IMR-90 (cell line): ENCODE measurements at regions not wholly inside any gene's neighbourhood (a gene's known extent, or its start where the extent isn't known, plus 50 kb on each side); places are given as distances from the start of the nearest gene placed in this dataset.

Experiments
- ATAC-seq: fragments of 200-7000 bp; cut with Tn5 transposase; 2 replicates; pipeline ENCODE4 v1.9.1; 2020; ENCODE audit warnings: low read depth, mild to moderate bottlenecking, moderate library complexity
- BruUV-seq: library from RNA; stranded (reverse); fragments of 400-500 nt; replicated peaks from 2 replicates; lab custom pipeline; 2021; lab: Mats Ljungman, UMichigan
- CTCF ChIA-PET: fragments of 300-600 bp; formaldehyde crosslinking; extraction: SDS; loops from one replicate; lab custom pipeline; 2021; ENCODE audit warnings: antibody characterized with exemption; lab: Yijun Ruan, JAX
- POLR2A ChIA-PET: fragments of 300-600 bp; sonication (Branson Sonifier 250); formaldehyde crosslinking; loops from one replicate; lab custom pipeline; 2022; ENCODE audit warnings: antibody characterized with exemption; ENCODE audit not compliant: unreplicated experiment; lab: Charles Lee
- DNase-seq: peaks from one replicate; pipeline ENCODE4 v3.0.0; 2013
- H2AFZ ChIP-seq: replicated peaks from 2 replicates; pipeline ENCODE3; 2013; ENCODE audit warnings: low read length, mild to moderate bottlenecking; ENCODE audit not compliant: poor library complexity
- H2AK5ac ChIP-seq: 2 replicates; pipeline ENCODE4 v1.6.1; 2013; ENCODE audit warnings: low read depth, low read length, inconsistent platforms
- H2AK9ac ChIP-seq: replicated peaks from 2 replicates; pipeline ENCODE3; 2013; ENCODE audit warnings: mild to moderate bottlenecking, low read depth, low read length, moderate library complexity; ENCODE audit not compliant: poor library complexity
- H2BK120ac ChIP-seq: 2 replicates; pipeline ENCODE4 v1.6.1; 2013; ENCODE audit warnings: low read depth, low read length, inconsistent platforms
- H2BK15ac ChIP-seq: 3 replicates; pipeline ENCODE4 v1.6.1; 2013; ENCODE audit warnings: low read depth, low read length, inconsistent platforms
- H2BK20ac ChIP-seq: 2 replicates; pipeline ENCODE4 v1.6.1; 2013; ENCODE audit warnings: low read depth, mild to moderate bottlenecking, inconsistent platforms, low read length, moderate library complexity
- H2BK5ac ChIP-seq: 2 replicates; pipeline ENCODE4 v1.6.1; 2013; ENCODE audit warnings: mild to moderate bottlenecking, low read depth, low read length, inconsistent platforms; ENCODE audit not compliant: poor library complexity, severe bottlenecking
- H3K14ac ChIP-seq: replicated peaks from 2 replicates; pipeline ENCODE4 v1.6.1; 2013; ENCODE audit warnings: low read depth, low read length, inconsistent platforms
- H3K18ac ChIP-seq: 2 replicates; pipeline ENCODE4 v1.6.1; 2013; ENCODE audit warnings: low read depth, low read length, control low read depth
- H3K23ac ChIP-seq: 2 replicates; pipeline ENCODE4 v1.6.1; 2013; ENCODE audit warnings: low read depth, low read length, inconsistent platforms
- H3K27ac ChIP-seq: 2 replicates; pipeline ENCODE4 v1.5.1; 2013; ENCODE audit warnings: mild to moderate bottlenecking, control low read depth, low read length; ENCODE audit not compliant: insufficient read depth
- H3K27me3 ChIP-seq: 2 replicates; pipeline ENCODE4 v1.6.1; 2013; ENCODE audit warnings: low read length; ENCODE audit not compliant: control insufficient read depth, insufficient read depth
- H3K36me3 ChIP-seq: 2 replicates; pipeline ENCODE4 v1.6.1; 2013; ENCODE audit warnings: low read length, mixed read lengths; ENCODE audit not compliant: control insufficient read depth, insufficient read depth
- H3K4ac ChIP-seq: 2 replicates; pipeline ENCODE4 v1.6.1; 2013; ENCODE audit warnings: low read depth, low read length, inconsistent platforms
- H3K4me1 ChIP-seq: 2 replicates; pipeline ENCODE4 v1.6.1; 2013; ENCODE audit warnings: low read length, mixed read lengths; ENCODE audit not compliant: control insufficient read depth, insufficient read depth
- H3K4me2 ChIP-seq: 2 replicates; pipeline ENCODE4 v1.6.1; 2013; ENCODE audit warnings: low read depth, mild to moderate bottlenecking, control low read depth, low read length, moderate library complexity
- H3K4me3 ChIP-seq: 2 replicates; pipeline ENCODE4 v1.5.1; 2013; ENCODE audit warnings: low read depth, mild to moderate bottlenecking, control low read depth, low read length, moderate library complexity; ENCODE audit not compliant: insufficient read depth
- H3K56ac ChIP-seq: 2 replicates; pipeline ENCODE4 v1.6.1; 2013; ENCODE audit warnings: low read length, inconsistent platforms; ENCODE audit not compliant: insufficient read depth; ENCODE audit errors: extremely low read depth
- H3K79me1 ChIP-seq, 2 experiments: 2 replicates each; pipeline ENCODE4 v1.6.1; 2013; ENCODE audit warnings: low read length in 2 of 2, inconsistent platforms in 1 of 2, low read depth in 1 of 2
- H3K9ac ChIP-seq: 2 replicates; pipeline ENCODE4 v1.6.1; 2013; ENCODE audit warnings: low read depth, low read length, control low read depth
- H3K9me1 ChIP-seq: 2 replicates; pipeline ENCODE4 v1.6.1; 2013; ENCODE audit warnings: low read length, inconsistent platforms; ENCODE audit not compliant: insufficient read depth
- H3K9me3 ChIP-seq: 2 replicates; pipeline ENCODE4 v1.6.1; 2013; ENCODE audit warnings: low read length; ENCODE audit not compliant: control insufficient read depth, insufficient read depth
- H4K20me1 ChIP-seq: 2 replicates; pipeline ENCODE4 v1.6.1; 2013; ENCODE audit warnings: low read length, inconsistent platforms; ENCODE audit not compliant: insufficient read depth
- H4K5ac ChIP-seq: 2 replicates; pipeline ENCODE4 v1.6.1; 2013; ENCODE audit warnings: mild to moderate bottlenecking, low read depth, low read length, control low read depth
- H4K8ac ChIP-seq, 2 experiments: 2 replicates each; pipeline ENCODE4 v1.6.1; 2013; ENCODE audit warnings: low read depth in 2 of 2, low read length in 2 of 2, control low read depth in 1 of 2, inconsistent platforms in 1 of 2
- H4K91ac ChIP-seq: 2 replicates; pipeline ENCODE4 v1.6.1; 2013; ENCODE audit warnings: low read depth, low read length, inconsistent platforms; ENCODE audit not compliant: insufficient read depth
- BHLHE40 ChIP-seq: fragments of 150-350 bp; IDR thresholded peaks from 2 replicates; pipeline ENCODE4 v1.6.1; 2016; ENCODE audit warnings: mild to moderate bottlenecking, low read depth, low read length
- CEBPB ChIP-seq: IDR thresholded peaks from 2 replicates; pipeline ENCODE4 v1.6.1; 2012; ENCODE audit warnings: low read depth, low read length, improper control_type of control experiment
- CHD1 ChIP-seq: IDR thresholded peaks from 2 replicates; pipeline ENCODE4 v1.6.1; 2012; ENCODE audit warnings: low read depth, low read length, improper control_type of control experiment
- FOS ChIP-seq: fragments of 150-350 bp; IDR thresholded peaks from 2 replicates; pipeline ENCODE4 v1.6.1; 2016; ENCODE audit warnings: low read depth, low read length
- MAFK ChIP-seq: IDR thresholded peaks from 2 replicates; pipeline ENCODE4 v1.6.1; 2012; ENCODE audit warnings: low read depth, low read length, improper control_type of control experiment
- MAZ ChIP-seq: IDR thresholded peaks from 2 replicates; pipeline ENCODE4 v1.6.1; 2012; ENCODE audit warnings: low read depth, mild to moderate bottlenecking, low read length, improper control_type of control experiment, moderate library complexity, borderline replicate concordance
- MXI1 ChIP-seq: IDR thresholded peaks from 2 replicates; pipeline ENCODE4 v1.6.1; 2012; ENCODE audit warnings: low read depth, mild to moderate bottlenecking, low read length, moderate library complexity, borderline replicate concordance
- NFE2L2 ChIP-seq: fragments of 150-350 bp; IDR thresholded peaks from 2 replicates; pipeline ENCODE4 v1.6.1; 2016; ENCODE audit warnings: low read depth, mild to moderate bottlenecking, low read length
- RAD21 ChIP-seq: IDR thresholded peaks from 2 replicates; pipeline ENCODE4 v1.6.1; 2012; ENCODE audit warnings: low read length, improper control_type of control experiment
- RCOR1 ChIP-seq: IDR thresholded peaks from 2 replicates; pipeline ENCODE4 v1.6.1; 2012; ENCODE audit warnings: mild to moderate bottlenecking, low read length, improper control_type of control experiment; ENCODE audit not compliant: insufficient replicate concordance
- RFX5 ChIP-seq: IDR thresholded peaks from 2 replicates; pipeline ENCODE4 v1.8.0; 2012; ENCODE audit warnings: low read depth, mild to moderate bottlenecking, low read length, moderate library complexity
- dilution Hi-C: fragments of 300-500 bp; cut with HindIII; formaldehyde crosslinking; loops from one replicate; pipeline ENCODE4 v1.14.3; 2018; ENCODE audit warnings: low sequenced_read_pairs; ENCODE audit not compliant: unreplicated experiment
- in situ Hi-C: fragments of 300-500 bp; cut with MboI; formaldehyde crosslinking; loops from 3 replicates; pipeline ENCODE4 v1.14.3; 2019; ENCODE audit warnings: low sequenced_read_pairs, inconsistent platforms, mixed read lengths
- intact Hi-C: fragments of 100-400 bp; cut with micrococcal nuclease; formaldehyde crosslinking; loops from 2 replicates; pipeline ENCODE4 v1.10.0; 2022
- TF ChIP-seq, protein P1 (sequence below): fragments of 150-350 bp; IDR thresholded peaks from 2 replicates; pipeline ENCODE4 v1.6.1; 2016; ENCODE audit warnings: low read depth, mild to moderate bottlenecking, low read length, moderate library complexity, borderline replicate concordance
- TF ChIP-seq, protein P2 (sequence below): conservative IDR thresholded peaks from 2 replicates; pipeline ENCODE4 v1.5.1; 2012; ENCODE audit warnings: mild to moderate bottlenecking, low read depth, low read length, improper control_type of control experiment
- TF ChIP-seq, protein P3 (sequence below): fragments of 150-350 bp; IDR thresholded peaks from 2 replicates; pipeline ENCODE4 v1.6.1; 2017; ENCODE audit warnings: mild to moderate bottlenecking, antibody characterized with exemption, low read length, low read depth

DNA sequence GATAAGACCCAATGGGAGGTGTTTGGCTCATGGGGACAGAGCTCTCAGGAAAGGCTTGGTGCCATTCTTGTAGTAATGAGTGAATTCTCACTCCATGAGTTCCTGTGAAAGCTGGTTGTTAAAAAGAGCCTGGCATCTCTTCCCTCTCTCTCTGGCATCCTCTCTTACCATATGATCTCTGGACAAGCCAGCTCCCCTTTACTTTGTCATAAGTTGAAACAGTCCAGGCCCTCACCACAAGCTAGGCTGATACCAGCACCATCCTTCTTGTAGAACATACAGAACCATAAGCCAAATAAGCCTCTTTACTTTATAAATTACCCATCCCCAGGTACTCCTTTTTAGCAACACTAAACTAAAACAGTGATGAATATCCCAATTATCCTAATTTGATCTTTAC, 166.9 kb upstream of the TMC3 start:
- Histone ChIP-seq H3K36me3 (no peaks in the 10 kb centered on the region), H3K9me1 (no peaks in the 10 kb centered on the region), H3K56ac (no peak overlapping the region), H2BK5ac (no peak overlapping the region), H4K5ac (no peak overlapping the region), H2BK20ac (no peak overlapping the region), H2BK120ac (no peak overlapping the region), H3K9me3 (no peaks in the 10 kb centered on the region), H3K27ac (no peak overlapping the region), H4K20me1 (no peaks in the 10 kb centered on the region), H3K27me3 (peaks cover 2% of the 10 kb centered on the region; the same call in 1 of the 2 replicates), H4K91ac (no peak overlapping the region), H3K4me3 (no peak overlapping the region), H3K23ac (no peak overlapping the region), H2AK9ac (no peak overlapping the region), H3K9ac (no peak overlapping the region), H3K79me1 (no peaks in the 10 kb centered on the region), H3K4me2 (no peak overlapping the region), H2BK15ac (no peak overlapping the region; the same call in 2 of the 3 replicates), H2AK5ac (no peak overlapping the region), H3K4ac (no peak overlapping the region), H2AFZ (no peak overlapping the region), H4K8ac (no peak overlapping the region), H3K4me1 (no peaks in the 10 kb centered on the region), H3K14ac (no peak overlapping the region), H3K18ac (no peak overlapping the region)
- ChIA-PET CTCF (interaction anchor here (0.7 kb wide), 1 partner anchor 9 kb away, joined by 3 read pairs; no protein-coding TSS in a partner anchor), POLR2A (interaction anchor here (0.6 kb wide), 1 partner anchor 22 kb away, joined by 5 read pairs; no protein-coding TSS in a partner anchor)
- no peak for ATAC-seq
- dilution Hi-C loops: no loop called here
- in situ Hi-C loops: no loop called here
- intact Hi-C loops: no loop called here
- no peak for DNase-seq
- BruUV-seq: no TSS peak
- no peak for TF ChIP-seq FOS
- no peak for TF ChIP-seq CEBPB
- TF ChIP-seq, protein P1, sequence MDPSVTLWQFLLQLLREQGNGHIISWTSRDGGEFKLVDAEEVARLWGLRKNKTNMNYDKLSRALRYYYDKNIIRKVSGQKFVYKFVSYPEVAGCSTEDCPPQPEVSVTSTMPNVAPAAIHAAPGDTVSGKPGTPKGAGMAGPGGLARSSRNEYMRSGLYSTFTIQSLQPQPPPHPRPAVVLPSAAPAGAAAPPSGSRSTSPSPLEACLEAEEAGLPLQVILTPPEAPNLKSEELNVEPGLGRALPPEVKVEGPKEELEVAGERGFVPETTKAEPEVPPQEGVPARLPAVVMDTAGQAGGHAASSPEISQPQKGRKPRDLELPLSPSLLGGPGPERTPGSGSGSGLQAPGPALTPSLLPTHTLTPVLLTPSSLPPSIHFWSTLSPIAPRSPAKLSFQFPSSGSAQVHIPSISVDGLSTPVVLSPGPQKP: no peak
- TF ChIP-seq, protein P2, sequence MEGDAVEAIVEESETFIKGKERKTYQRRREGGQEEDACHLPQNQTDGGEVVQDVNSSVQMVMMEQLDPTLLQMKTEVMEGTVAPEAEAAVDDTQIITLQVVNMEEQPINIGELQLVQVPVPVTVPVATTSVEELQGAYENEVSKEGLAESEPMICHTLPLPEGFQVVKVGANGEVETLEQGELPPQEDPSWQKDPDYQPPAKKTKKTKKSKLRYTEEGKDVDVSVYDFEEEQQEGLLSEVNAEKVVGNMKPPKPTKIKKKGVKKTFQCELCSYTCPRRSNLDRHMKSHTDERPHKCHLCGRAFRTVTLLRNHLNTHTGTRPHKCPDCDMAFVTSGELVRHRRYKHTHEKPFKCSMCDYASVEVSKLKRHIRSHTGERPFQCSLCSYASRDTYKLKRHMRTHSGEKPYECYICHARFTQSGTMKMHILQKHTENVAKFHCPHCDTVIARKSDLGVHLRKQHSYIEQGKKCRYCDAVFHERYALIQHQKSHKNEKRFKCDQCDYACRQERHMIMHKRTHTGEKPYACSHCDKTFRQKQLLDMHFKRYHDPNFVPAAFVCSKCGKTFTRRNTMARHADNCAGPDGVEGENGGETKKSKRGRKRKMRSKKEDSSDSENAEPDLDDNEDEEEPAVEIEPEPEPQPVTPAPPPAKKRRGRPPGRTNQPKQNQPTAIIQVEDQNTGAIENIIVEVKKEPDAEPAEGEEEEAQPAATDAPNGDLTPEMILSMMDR: no peak
- TF ChIP-seq, protein P3, sequence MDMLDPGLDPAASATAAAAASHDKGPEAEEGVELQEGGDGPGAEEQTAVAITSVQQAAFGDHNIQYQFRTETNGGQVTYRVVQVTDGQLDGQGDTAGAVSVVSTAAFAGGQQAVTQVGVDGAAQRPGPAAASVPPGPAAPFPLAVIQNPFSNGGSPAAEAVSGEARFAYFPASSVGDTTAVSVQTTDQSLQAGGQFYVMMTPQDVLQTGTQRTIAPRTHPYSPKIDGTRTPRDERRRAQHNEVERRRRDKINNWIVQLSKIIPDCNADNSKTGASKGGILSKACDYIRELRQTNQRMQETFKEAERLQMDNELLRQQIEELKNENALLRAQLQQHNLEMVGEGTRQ: no peak
- no peak for TF ChIP-seq MXI1
- TF ChIP-seq MAZ: no peak
- TF ChIP-seq BHLHE40: no peak
- TF ChIP-seq NFE2L2: no peak
- TF ChIP-seq RFX5: no peak
- no peak for TF ChIP-seq RCOR1
- no peak for TF ChIP-seq CHD1
- no peak for TF ChIP-seq MAFK
- TF ChIP-seq RAD21: no peak
